Stimulated activated CD4-positive, alpha-beta T cell treated with anti-CD3 and anti-CD28 coated beads, TNF-alpha, amount 100 ng/mL, for 1 hour (primary cell): ENCODE measurements at regions not wholly inside any gene's neighbourhood (a gene's known extent, or its start where the extent isn't known, plus 50 kb on each side); places are given as distances from the start of the nearest gene placed in this dataset.
A peak's percentile ranks its signal among the peaks of the same experiment; 100 is the strongest.

Experiments
- DNase-seq, 3 donors: peaks; one replicate each; pipeline ENCODE4 v3.0.0-alpha.2; 2020; ENCODE audit warnings: low read depth in 3 of 3, low spot score in 1 of 3

- DNase-seq, result no peak
Observed at GRCh38 chr2:16615687-16616615, 49.7 kb downstream of the CYRIA start.

- no peak for DNase-seq
Observed at GRCh38 chr2:16615246-16615645, 50.4 kb downstream of the CYRIA start.

- DNase-seq, result no peak
Observed at GRCh38 chr2:16614314-16614860, 51.2 kb downstream of the CYRIA start.

GRCh38 chr2:16613539-16614011, 52.1 kb downstream of the CYRIA start:
- DNase-seq, result no peak

- no peak for DNase-seq
Observed at GRCh38 chr2:16612490-16612889, 53.1 kb downstream of the CYRIA start.

GRCh38 chr2:16609786-16610185, 55.8 kb downstream of the CYRIA start:
- DNase-seq, result no peak

- DNase-seq, result peak; percentile 43 to 87 (median 65)
Observed at GRCh38 chr2:16608661-16609643, 56.7 kb downstream of the CYRIA start.

- no peak for DNase-seq
Observed at GRCh38 chr2:16607301-16607700, 58.3 kb downstream of the CYRIA start.

- DNase-seq, result no peak
Observed at GRCh38 chr2:16604236-16604635, 61.4 kb downstream of the CYRIA start.

- no peak for DNase-seq
Observed at GRCh38 chr2:16591370-16591933, 74.2 kb downstream of the CYRIA start.

GRCh38 chr2:16589465-16589864, 76.2 kb downstream of the CYRIA start:
- no peak for DNase-seq

GRCh38 chr2:16588565-16588964, 77.1 kb downstream of the CYRIA start:
- no peak for DNase-seq

- no peak for DNase-seq
Observed at GRCh38 chr2:16587601-16588000, 78.0 kb downstream of the CYRIA start.

GRCh38 chr2:16584824-16585540, 80.7 kb downstream of the CYRIA start:
- no peak for DNase-seq

- DNase-seq, result no peak
Observed at GRCh38 chr2:16584084-16584483, 81.5 kb downstream of the CYRIA start.

GRCh38 chr2:16581241-16581640, 84.4 kb downstream of the CYRIA start:
- DNase-seq, result no peak

GRCh38 chr2:16578081-16578480, 87.6 kb downstream of the CYRIA start:
- no peak for DNase-seq

GRCh38 chr2:16570516-16570915, 95.1 kb downstream of the CYRIA start:
- DNase-seq, result no peak

GRCh38 chr2:16568998-16569784, 96.4 kb downstream of the CYRIA start:
- no peak for DNase-seq

- no peak for DNase-seq
Observed at GRCh38 chr2:16566701-16567100, 98.9 kb downstream of the CYRIA start.
